ENCODE measurements at regions not wholly inside any gene's neighbourhood (a gene's known extent, or its start where the extent isn't known, plus 50 kb on each side); places are given as distances from the start of the nearest gene placed in this dataset.
"Not testable (repeated sequence)": the region's sequence is repeated elsewhere in the genome, so short reads cannot be mapped to it uniquely, and the experiment has no call there.

GRCh38 chr4:116018831-116019230, 905.4 kb upstream of the NDST4 start:
- DNase-seq (ENCODE audit: low spot score) = no peak

GRCh38 chr4:116016201-116016600, 902.8 kb upstream of the NDST4 start:
- DNase-seq (ENCODE audit: low spot score) = no peak

GRCh38 chr4:116015549-116015948, 902.1 kb upstream of the NDST4 start:
- no peak for DNase-seq (ENCODE audit: low spot score)

- no peak for DNase-seq (ENCODE audit: low spot score)
These were observed 901.6 kb upstream of the NDST4 start for GRCh38 chr4:116015062-116015461.

- DNase-seq (ENCODE audit: low spot score) = no peak
These were observed 897.5 kb upstream of the NDST4 start for GRCh38 chr4:116010923-116011322.

GRCh38 chr4:116005806-116006088, 892.3 kb upstream of the NDST4 start:
- DNase-seq (ENCODE audit: low spot score) = no peak

GRCh38 chr4:116005037-116005805, 891.8 kb upstream of the NDST4 start:
- DNase-seq (ENCODE audit: low spot score) = no peak

GRCh38 chr4:116001291-116001690, 887.9 kb upstream of the NDST4 start:
- DNase-seq (ENCODE audit: low spot score) = no peak

- DNase-seq (ENCODE audit: low spot score) = no peak
These were observed 873.2 kb upstream of the NDST4 start for GRCh38 chr4:115986573-115986972.

GRCh38 chr4:115975421-115976001, 862.1 kb upstream of the NDST4 start:
- DNase-seq (ENCODE audit: low spot score) = not testable (repeated sequence)

- DNase-seq (ENCODE audit: low spot score) = no peak
These were observed 860.3 kb upstream of the NDST4 start for GRCh38 chr4:115973768-115974167.

- DNase-seq (ENCODE audit: low spot score) = no peak
These were observed 859.5 kb upstream of the NDST4 start for GRCh38 chr4:115972967-115973366.

- no peak for DNase-seq (ENCODE audit: low spot score)
These were observed 857.4 kb upstream of the NDST4 start for GRCh38 chr4:115970859-115971258.

GRCh38 chr4:115969756-115970155, 856.3 kb upstream of the NDST4 start:
- no peak for DNase-seq (ENCODE audit: low spot score)

- no peak for DNase-seq (ENCODE audit: low spot score)
These were observed 852.2 kb upstream of the NDST4 start for GRCh38 chr4:115965588-115965987.

- DNase-seq (ENCODE audit: low spot score) = not testable (repeated sequence)
These were observed 842.8 kb upstream of the NDST4 start for GRCh38 chr4:115956054-115956796.

- peak; percentile 63 for DNase-seq (ENCODE audit: low spot score)
These were observed 837.4 kb upstream of the NDST4 start for GRCh38 chr4:115950806-115951205.

- not testable (repeated sequence) for DNase-seq (ENCODE audit: low spot score)
These were observed 836.7 kb upstream of the NDST4 start for GRCh38 chr4:115949974-115950743.

- DNase-seq (ENCODE audit: low spot score) = peak; percentile 98
These were observed 831.6 kb upstream of the NDST4 start for GRCh38 chr4:115945026-115945425.

GRCh38 chr4:115944146-115944905, 830.9 kb upstream of the NDST4 start:
- DNase-seq (ENCODE audit: low spot score) = peak; percentile 95

- DNase-seq (ENCODE audit: low spot score) = no peak
These were observed 825.5 kb upstream of the NDST4 start for GRCh38 chr4:115938764-115939443.

Measured in cerebellar cortex (tissue), 1 donor.